GM21717 (cell line): ENCODE measurements at regions not wholly inside any gene's neighbourhood (a gene's known extent, or its start where the extent isn't known, plus 50 kb on each side); places are given as distances from the start of the nearest gene placed in this dataset.

Source experiments
- ATAC-seq: cut with Tn5 transposase; IDR thresholded peaks from one replicate; pipeline ENCODE4 v1.9.1; 2021; ENCODE audit warnings: mild to moderate bottlenecking, moderate library complexity; ENCODE audit not compliant: unreplicated experiment

DNA sequence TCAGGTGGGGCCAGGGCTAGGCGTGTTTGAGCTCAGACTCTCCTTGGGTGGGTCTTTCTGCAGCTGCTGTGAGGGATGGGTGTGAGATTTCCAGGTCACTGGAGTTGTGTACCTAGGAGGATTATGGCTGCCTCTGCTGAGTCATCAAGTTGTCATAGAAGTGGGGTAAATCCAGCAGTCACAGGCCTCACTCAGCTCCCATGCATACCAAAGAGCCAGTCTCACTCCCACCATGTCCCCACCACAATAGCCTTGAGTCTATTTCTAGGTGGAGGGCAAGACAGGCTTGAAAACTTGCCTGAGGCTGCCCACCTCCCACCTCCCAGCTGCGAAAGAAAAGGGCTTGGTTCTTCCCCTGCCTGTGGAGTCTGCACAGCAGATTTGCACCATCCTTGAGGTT lies 194.0 kb upstream of the PCDH17 start:
- no peak for ATAC-seq

DNA sequence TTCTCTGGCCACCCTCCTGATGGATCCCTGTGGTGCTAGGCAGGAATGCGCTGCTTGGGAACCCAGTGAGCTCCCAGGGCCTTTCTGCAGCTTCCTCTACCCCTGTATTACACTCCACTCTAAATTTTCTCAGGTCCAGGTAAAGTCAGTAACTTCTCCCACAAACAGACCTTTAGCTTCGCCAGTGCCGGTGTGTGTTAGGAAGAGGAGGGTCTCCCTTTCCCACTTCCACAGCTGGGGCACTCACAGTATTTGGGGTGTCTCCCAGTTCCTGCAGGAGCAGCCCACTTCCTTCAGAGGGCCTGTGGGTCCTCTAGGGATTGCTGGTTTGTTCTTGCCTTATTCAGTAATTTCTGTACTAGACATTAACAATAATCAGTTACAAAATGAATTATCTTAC lies 193.5 kb upstream of the PCDH17 start:
- ATAC-seq, result no peak

DNA sequence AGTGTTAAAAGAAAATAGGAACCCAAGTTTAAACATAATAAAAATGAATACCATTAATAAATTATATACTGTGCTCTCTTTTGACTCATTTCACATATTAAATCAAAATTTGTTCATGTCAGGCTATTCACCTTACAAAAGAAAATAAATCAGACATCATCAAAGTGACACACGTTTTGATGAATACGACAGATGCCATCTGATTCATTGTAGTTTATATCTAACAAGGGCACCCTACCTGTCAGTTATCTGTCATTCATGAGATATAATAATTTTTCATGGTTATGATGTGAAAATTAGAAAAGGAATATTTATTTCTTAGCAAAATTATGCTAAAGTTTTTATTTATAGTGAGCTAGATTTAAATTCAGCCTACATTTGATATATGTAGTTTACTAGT lies 188.1 kb upstream of the PCDH17 start:
- no peak for ATAC-seq

DNA sequence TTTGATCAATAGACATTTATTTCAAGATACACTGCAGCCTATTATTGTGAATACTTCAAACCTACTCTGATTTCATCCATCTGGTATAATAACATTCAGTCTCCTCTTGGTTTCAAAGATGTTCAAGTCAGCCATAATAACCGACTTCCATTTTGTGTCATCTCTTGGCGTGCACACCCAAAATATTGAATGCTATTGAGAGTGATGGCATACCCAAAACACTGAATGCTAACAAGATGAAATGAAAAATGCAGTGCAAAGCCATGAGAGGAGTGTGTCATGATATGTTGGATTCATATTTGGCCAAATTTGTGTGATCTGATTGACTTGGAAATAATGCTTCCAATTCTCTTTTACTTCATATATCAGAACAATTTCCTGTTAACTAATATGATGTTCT lies 181.2 kb upstream of the PCDH17 start:
- no peak for ATAC-seq

DNA sequence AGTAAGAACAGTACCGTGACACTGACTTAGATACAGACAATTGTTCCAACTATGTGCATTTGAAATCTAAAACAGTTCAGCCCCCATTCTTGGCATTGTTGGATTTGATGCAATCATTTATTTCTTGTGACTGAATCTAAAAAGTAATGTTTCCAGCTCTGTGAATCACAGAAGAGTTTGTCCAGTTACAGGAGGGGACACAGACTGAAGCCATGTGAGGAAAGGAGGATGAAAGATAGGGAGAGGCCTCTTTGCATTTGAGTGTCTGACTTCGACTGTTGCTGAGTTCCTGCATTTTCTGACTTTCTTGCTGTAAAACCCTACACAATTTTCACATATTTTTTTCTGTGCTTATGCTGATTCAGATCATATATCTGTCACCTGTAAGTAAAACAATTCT lies 179.3 kb upstream of the PCDH17 start:
- ATAC-seq, result no peak

DNA sequence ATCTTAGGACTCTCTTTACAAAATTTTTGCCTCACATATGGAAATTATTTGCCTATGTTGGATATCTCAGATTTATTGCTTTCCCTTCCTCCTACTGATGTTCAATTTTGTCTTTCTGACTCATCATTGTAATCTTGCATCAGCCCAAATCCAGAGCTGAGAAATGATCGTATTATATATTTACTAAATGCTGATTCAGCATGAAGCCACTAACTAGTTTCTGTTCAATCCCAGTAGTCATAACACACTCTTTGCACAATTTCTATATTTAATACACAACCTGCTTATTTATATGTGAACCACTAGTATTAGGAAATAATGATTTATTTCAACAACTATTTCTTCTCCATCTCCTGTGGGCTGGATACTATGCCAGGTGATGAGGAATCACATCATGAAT lies 161.1 kb upstream of the PCDH17 start:
- no peak for ATAC-seq

DNA sequence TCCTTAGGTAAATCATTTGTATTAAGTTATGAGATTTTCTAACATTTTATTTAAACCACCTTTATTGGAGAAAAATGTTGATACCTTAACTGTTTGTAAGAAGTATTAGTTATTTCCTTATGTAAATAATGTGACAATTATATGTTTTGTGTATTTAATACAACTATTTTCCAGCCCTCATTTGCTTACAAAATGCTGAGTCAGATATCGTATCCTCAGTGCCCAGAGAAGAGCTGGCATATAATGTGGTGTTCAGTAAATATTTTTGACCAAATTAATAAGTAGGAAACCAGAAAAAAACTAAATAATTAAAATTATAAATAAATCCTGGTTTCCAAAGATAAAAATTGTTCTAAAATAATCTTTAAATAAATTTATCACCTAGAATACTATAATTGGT lies 140.2 kb upstream of the PCDH17 start:
- no peak for ATAC-seq

DNA sequence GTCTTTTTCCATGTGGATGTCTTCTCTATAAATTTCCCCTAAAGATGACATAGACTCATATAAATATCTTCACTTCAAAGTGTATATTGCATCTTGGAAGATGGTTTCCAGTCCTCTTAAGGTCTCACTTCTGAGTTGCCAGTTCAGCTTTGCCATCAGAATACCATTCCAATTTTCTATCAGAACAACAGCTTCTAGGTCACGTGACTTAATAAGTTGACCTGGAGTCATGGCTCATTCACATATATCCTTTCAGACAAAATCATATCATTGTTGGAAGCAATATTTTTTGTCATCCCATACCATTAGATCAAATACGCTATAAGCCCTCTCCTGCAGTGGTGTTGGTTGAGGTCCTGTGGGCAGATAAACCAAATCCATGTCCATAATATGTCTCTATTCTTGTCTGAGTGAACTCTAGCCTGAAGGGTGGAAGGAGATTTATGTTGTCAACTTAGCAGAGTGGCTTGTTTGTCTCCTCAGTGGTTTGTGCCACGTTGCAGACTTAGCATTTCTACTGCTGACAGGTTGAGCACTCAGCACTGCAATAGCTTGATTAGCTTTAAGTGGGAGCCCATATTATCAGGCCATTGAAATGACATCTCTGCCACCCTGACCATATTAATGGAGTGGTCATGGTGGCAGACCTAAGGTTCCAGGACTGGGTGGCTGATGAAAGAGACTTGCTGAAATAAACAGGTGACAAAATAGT lies 123.6 kb upstream of the PCDH17 start:
- ATAC-seq, result no peak

DNA sequence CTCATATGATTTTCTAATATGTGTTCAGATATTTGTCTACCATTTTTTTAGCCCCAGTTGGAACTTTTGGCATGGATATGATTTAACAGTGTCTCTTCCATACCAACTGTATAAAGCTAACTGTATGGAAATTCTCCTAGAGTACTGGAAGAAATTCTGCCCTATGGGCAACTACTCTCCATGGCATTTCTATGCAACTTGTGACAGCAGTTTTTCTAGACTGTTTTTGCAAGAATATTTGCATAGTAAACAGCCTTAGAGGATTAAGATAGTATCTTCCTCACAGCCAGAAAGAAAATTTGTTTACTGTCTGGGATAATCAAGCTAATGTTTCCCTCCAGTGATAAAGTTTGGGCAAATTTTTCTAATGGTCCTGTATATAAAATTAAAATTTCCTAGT lies 119.9 kb upstream of the PCDH17 start:
- ATAC-seq, result no peak

DNA sequence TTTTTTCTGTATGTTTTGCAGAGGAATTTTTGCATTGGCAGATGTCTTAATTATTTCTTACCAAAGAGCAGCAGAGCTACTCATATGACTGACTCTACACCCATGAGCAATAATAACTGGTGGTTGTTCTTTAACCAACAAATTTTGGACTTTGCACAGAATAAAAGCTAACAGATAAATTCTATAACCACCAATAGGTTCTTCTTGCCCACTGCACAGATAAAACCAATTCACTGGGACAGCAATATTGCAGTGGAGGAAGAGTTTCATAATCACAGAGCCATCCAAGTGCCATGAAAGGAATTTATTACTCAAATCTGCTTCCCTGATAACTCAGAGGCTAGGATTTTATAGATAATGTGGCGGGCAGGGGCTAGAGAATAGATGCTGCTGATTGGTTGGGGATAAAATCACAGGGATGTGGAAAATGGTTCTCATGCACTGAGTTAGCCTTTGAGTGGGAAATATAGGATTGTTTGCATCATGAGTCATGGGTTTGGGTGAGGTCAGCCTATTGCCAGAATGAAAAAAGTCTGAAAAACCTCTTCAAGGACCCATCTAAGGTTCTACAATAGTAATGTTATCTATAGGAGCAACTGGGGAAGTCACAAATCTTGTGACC lies 104.3 kb upstream of the PCDH17 start:
- ATAC-seq, result no peak

DNA sequence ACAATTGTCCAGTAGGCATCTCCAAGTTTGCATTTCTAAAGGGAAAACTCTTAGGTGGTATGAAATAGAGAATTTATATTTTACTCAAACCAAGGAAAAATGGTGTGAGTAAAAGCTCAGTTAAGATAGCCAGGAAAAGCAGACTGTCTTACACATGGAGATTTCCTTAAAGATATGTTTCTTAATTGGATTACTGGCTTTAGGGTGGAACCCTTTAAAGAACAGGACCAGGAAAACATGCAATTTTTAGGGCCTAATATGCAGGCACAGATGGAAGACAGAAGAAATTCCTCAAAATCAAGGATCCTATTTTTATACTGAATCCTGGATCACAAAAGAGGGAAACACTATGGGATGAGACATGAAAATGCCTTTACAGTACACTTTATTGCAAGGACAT lies 100.3 kb upstream of the PCDH17 start:
- no peak for ATAC-seq

DNA sequence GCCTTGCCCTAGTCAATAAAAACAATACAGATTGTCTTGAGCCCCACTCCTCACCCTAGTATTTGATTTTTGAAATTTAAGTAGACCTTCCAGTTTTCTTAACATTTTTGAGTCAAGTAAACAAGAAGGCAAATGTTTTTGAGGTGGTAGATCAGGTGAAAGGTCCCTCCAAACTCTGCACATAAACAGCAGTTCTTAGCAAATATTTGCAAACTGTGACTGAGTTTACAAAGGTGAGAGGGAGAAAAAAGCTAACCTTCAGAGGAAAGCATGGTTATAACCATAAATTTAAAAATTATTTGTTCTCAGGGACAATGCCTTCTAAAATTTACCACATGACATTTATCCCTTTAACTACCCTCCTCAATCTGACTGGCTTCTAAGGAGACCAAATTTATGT lies 84.6 kb upstream of the PCDH17 start:
- ATAC-seq, result no peak

DNA sequence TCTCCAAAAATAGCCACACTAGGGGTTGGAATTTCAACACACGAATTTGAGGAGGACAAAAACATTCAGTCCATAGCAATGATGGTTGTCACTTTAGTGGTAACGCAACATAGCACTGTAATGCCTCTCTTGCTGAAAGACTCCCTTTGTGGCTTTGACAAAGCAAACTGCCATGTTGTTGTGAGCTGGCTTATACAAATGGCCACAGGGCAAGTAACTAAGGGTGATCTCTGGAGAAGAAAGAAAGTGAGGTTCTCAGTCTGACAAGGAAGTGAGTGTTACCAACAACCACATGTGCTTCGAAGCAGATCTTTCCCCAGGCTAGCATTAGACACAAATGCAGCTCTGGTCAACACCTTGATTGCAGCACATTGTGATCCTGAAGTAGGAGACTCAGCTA lies 79.1 kb upstream of the PCDH17 start:
- no peak for ATAC-seq

DNA sequence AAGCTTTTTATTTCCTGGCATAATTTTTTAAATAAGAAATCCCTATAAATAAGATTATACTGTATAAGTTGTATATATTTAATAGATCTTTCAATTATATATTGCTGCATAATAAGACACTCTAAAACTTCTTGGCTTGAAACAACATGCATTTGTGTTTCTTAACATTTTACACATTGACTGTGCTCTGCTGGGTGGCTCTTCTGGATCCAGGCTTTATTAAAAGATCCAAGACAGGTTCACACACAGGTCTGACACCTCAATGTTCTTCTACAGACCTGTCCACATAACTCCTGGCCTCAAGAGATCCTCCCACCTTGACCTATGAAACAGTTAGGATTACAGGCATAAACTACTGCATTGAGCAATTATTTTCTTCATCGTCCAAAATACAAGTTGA lies 77.6 kb upstream of the PCDH17 start:
- no peak for ATAC-seq

DNA sequence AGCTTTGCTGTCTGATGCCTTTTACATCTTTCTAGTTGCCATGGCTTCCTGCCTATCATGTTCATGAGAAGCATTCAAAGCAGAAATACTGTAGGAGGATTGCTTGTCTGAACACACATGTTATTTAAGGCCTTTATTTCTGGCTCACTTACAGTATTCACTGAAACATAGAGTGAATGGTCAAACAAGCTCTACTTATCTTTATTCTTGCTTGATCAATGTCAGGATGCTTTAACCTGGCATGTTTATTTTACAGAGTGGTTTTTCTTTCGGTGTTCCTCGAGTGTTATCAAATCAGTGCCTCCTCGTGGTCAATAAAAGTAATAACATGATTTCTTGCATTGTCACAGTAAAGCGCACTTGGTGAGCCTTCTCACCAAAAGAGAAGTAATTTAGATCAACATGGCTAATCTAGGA lies 73.5 kb upstream of the PCDH17 start:
- ATAC-seq, result peak; percentile 61

DNA sequence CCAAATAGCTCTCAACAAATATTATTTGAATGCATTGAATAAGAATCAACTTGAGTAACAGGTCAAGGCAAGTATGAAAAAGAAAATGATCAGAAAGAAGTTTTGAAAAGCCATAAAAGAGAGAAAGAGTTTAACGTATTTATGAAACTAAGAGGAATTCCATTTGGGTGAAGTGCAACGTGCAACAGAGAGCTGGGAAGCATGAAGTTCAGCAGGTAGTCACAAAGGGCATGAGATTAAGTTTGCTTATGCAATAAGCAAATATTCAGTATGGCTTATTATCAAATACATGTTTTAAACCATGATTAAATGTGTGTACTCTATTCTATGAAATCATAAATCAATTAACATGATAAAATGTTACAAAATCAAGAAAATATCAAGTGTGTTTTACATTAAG lies 62.7 kb upstream of the PCDH17 start:
- ATAC-seq, result no peak

DNA sequence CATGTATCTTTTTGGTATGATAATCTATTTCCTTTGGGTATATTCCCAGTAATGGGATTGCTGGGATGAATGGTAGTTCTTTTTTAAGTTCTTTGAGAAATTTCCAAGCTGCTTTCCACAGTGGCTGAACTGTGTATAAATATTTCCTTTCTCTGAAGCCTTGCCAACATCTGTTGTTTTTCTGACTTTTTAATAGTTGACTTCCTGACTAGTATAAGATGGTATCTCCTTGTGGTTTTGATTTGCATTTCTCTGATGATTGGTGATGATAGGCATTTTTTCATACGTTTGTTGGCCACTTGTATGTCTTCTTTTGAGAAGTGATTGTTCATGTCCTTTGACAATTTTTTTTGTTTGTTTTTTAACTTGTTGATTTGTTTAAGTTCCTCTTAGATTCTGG lies 61.6 kb upstream of the PCDH17 start:
- ATAC-seq, result no peak
